ENCODE measurements at regions not wholly inside any gene's neighbourhood (a gene's known extent, or its start where the extent isn't known, plus 50 kb on each side); places are given as distances from the start of the nearest gene placed in this dataset.

GRCh38 chr2:23077596-23077995, 307.4 kb upstream of the KLHL29 start:
- ATAC-seq (no peak), DNase-seq (ENCODE audit: low spot score) (no peak)
- H3K9me3 Mint-ChIP-seq, result peaks cover under 1% of the 10 kb centered on the region; the same call in 1 of the 2 replicates
- ChIA-PET CTCF (no interaction called here), POLR2A (no interaction called here)
- no peak overlapping the region for H3K27ac Mint-ChIP-seq
- TF ChIP-seq SMAD3 (CRISPR knock-in tag; IDR thresholded peaks at IDR 0.05; ENCODE audit: borderline replicate concordance) (no peak), GABPB1 (CRISPR knock-in tag; IDR thresholded peaks at IDR 0.05) (no peak), ZMAT4 (CRISPR knock-in tag; IDR thresholded peaks at IDR 0.05) (no peak), CDX4 (CRISPR knock-in tag; IDR thresholded peaks at IDR 0.05; ENCODE audit: borderline replicate concordance) (no peak), E2F4 (CRISPR knock-in tag; IDR thresholded peaks at IDR 0.05; ENCODE audit: borderline replicate concordance, low read depth) (no peak), TEAD4 (CRISPR knock-in tag; IDR thresholded peaks at IDR 0.05) (no peak), ZBTB21 (CRISPR knock-in tag; IDR thresholded peaks at IDR 0.05; ENCODE audit: borderline replicate concordance) (no peak), ZNF121 (CRISPR knock-in tag; IDR thresholded peaks at IDR 0.05) (no peak), TCF7 (CRISPR knock-in tag; IDR thresholded peaks at IDR 0.05; ENCODE audit: low read depth) (no peak), ZNF281 (CRISPR knock-in tag; IDR thresholded peaks at IDR 0.05) (no peak), KAT7 (CRISPR knock-in tag; IDR thresholded peaks at IDR 0.05; ENCODE audit: borderline replicate concordance) (no peak), JAZF1 (CRISPR knock-in tag; IDR thresholded peaks at IDR 0.05) (no peak), CREM (CRISPR knock-in tag; IDR thresholded peaks at IDR 0.05) (no peak), MYBL2 (CRISPR knock-in tag; IDR thresholded peaks at IDR 0.05) (no peak), USF1 (CRISPR knock-in tag; IDR thresholded peaks at IDR 0.05) (no peak), NFE2L1 (CRISPR knock-in tag; IDR thresholded peaks at IDR 0.05) (no peak)
- H3K27me3 Mint-ChIP-seq (ENCODE audit: low read depth), result peaks cover 3% of the 10 kb centered on the region; the same call in 1 of the 2 replicates
- no peak overlapping the region for H3K4me3 Mint-ChIP-seq
- H3K36me3 Mint-ChIP-seq, result no peaks in the 10 kb centered on the region
- H3K4me1 Mint-ChIP-seq, result no peaks in the 10 kb centered on the region

GRCh38 chr2:23078784-23079434, 306.1 kb upstream of the KLHL29 start:
- peaks cover 3% of the 10 kb centered on the region; the same call in 1 of the 2 replicates for H3K27me3 Mint-ChIP-seq (ENCODE audit: low read depth)
- H3K27ac Mint-ChIP-seq, result no peak overlapping the region
- peaks cover 8% of the 10 kb centered on the region; the same call in 1 of the 2 replicates for H3K9me3 Mint-ChIP-seq
- ChIA-PET POLR2A (no interaction called here), CTCF (no interaction called here)
- no peaks in the 10 kb centered on the region for H3K36me3 Mint-ChIP-seq
- DNase-seq (ENCODE audit: low spot score) (no peak), ATAC-seq (no peak)
- H3K4me3 Mint-ChIP-seq, result no peak overlapping the region
- H3K4me1 Mint-ChIP-seq, result no peaks in the 10 kb centered on the region
- TF ChIP-seq GTF2I (CRISPR knock-in tag; conservative IDR thresholded peaks at IDR 0.05) (no peak), MXD4 (CRISPR knock-in tag; IDR thresholded peaks at IDR 0.05; ENCODE audit: borderline replicate concordance) (no peak), ATF1 (CRISPR knock-in tag; IDR thresholded peaks at IDR 0.05) (no peak), JUN (CRISPR knock-in tag; IDR thresholded peaks at IDR 0.05) (no peak), ERG (CRISPR knock-in tag; IDR thresholded peaks at IDR 0.05) (no peak), GRHL2 (CRISPR knock-in tag; IDR thresholded peaks at IDR 0.05; ENCODE audit: insufficient replicate concordance, severe bottlenecking) (no peak), HMGA2 (CRISPR knock-in tag; IDR thresholded peaks at IDR 0.05) (no peak), E2F5 (CRISPR knock-in tag; IDR thresholded peaks at IDR 0.05) (no peak), CTCF (IDR thresholded peaks at IDR 0.05) (no peak), FOXP1 (CRISPR knock-in tag; IDR thresholded peaks at IDR 0.05; ENCODE audit: borderline replicate concordance) (no peak), SOX15 (CRISPR knock-in tag; IDR thresholded peaks at IDR 0.05) (no peak)

Measured in WTC11 (cell line).